HepG2 (cell line): ENCODE measurements at regions not wholly inside any gene's neighbourhood (a gene's known extent, or its start where the extent isn't known, plus 50 kb on each side); places are given as distances from the start of the nearest gene placed in this dataset.

ENCODE experiments used
- ATAC-seq: fragments of 200-7000 bp; cut with Tn5 transposase; 3 replicates; pipeline ENCODE4 v1.9.1; 2020; ENCODE audit warnings: mild to moderate bottlenecking, moderate library complexity
- BruUV-seq: library from RNA; stranded (reverse); fragments of 400-500 nt; replicated peaks from 2 replicates; lab custom pipeline; 2021; lab: Mats Ljungman, UMichigan
- CTCF ChIA-PET: fragments of 300-600 bp; formaldehyde crosslinking; extraction: SDS; loops from one replicate; lab custom pipeline; 2021; ENCODE audit warnings: low total read pairs, inconsistent platforms, low intra/inter-chr PET ratio; lab: Yijun Ruan, JAX
- POLR2A ChIA-PET: fragments of 350-600 bp; sonication (Branson Sonifier 250); formaldehyde crosslinking; loops from one replicate; lab custom pipeline; 2020; ENCODE audit warnings: antibody characterized with exemption, inconsistent platforms; lab: Yijun Ruan, JAX
- DNase-seq: peaks from one replicate; pipeline ENCODE4 v3.0.0-alpha.2; 2015; ENCODE audit warnings: low spot score
- FAIRE-seq: peaks from 3 replicates; lab custom pipeline; 2011; peaks lifted over from hg19 to GRCh38; lab: Jason Lieb, UNC
- H2AFZ ChIP-seq: one replicate; pipeline ENCODE4 v1.6.1; 2011; ENCODE audit warnings: low read length, inconsistent platforms
- H3K27ac ChIP-seq: fragments of 300-600 bp; 3 replicates; pipeline ENCODE4 v1.8.0; 2011; ENCODE audit warnings: mixed run types, mild to moderate bottlenecking, mixed read lengths, low read length, inconsistent platforms; ENCODE audit not compliant: insufficient read depth; ENCODE audit errors: extremely low read length
- H3K27me3 ChIP-seq, 2 experiments: fragments of 200-600 bp in 1 of 2; 2 replicates in 1 of 2; 3 replicates in 1 of 2; pipeline versions ENCODE4 v1.6.0 to v1.8.0; 2011; ENCODE audit warnings: low read length in 2 of 2, mild to moderate bottlenecking in 2 of 2, moderate library complexity in 2 of 2, inconsistent platforms in 1 of 2; ENCODE audit not compliant: insufficient read depth in 2 of 2, control insufficient read depth in 1 of 2
- H3K36me3 ChIP-seq, 2 experiments: fragments of 200-600 bp in 1 of 2; replicated peaks in 1 of 2; 2 replicates in 1 of 2; 3 replicates in 1 of 2; pipeline versions ENCODE4 v1.5.1 to v1.8.0; 2011; ENCODE audit warnings: low read length in 2 of 2, inconsistent platforms in 1 of 2; ENCODE audit not compliant: insufficient read depth in 2 of 2, control insufficient read depth in 1 of 2
- H3K4me1 ChIP-seq: 2 replicates; pipeline ENCODE4 v1.5.1; 2012; ENCODE audit warnings: low read length, inconsistent platforms; ENCODE audit not compliant: insufficient read depth
- H3K4me2 ChIP-seq: 2 replicates; pipeline ENCODE4 v1.6.0; 2011; ENCODE audit warnings: low read depth, low read length, inconsistent platforms
- H3K4me3 ChIP-seq, 3 experiments: fragments of 200-600 bp in 1 of 3; sonication (generic), shearing (Covaris generic) in 1 of 3; replicated peaks in 1 of 3; 2 replicates each; pipeline ENCODE4 v1.5.1; 2011 to 2016; ENCODE audit warnings: low read length in 3 of 3, inconsistent platforms in 2 of 3, low read depth in 2 of 3, mild to moderate bottlenecking in 2 of 3, control low read depth in 1 of 3, mixed read lengths in 1 of 3; ENCODE audit not compliant: insufficient read depth in 1 of 3
- H3K79me2 ChIP-seq: one replicate; pipeline ENCODE4 v1.6.1; 2011; ENCODE audit warnings: low read length, inconsistent platforms; ENCODE audit not compliant: insufficient read depth
- H3K9ac ChIP-seq: 2 replicates; pipeline ENCODE4 v1.6.0; 2011; ENCODE audit warnings: mild to moderate bottlenecking, low read depth, low read length, inconsistent platforms; ENCODE audit not compliant: insufficient read depth
- H3K9me3 ChIP-seq: 2 replicates; pipeline ENCODE4 v1.5.1; 2012; ENCODE audit warnings: mild to moderate bottlenecking, low read length
- H4K20me1 ChIP-seq: 2 replicates; pipeline ENCODE4 v1.6.0; 2011; ENCODE audit warnings: inconsistent platforms, mild to moderate bottlenecking, low read length, moderate library complexity; ENCODE audit not compliant: insufficient read depth
- CREM ChIP-seq, 2 experiments: sonication (generic) in 1 of 2; formaldehyde crosslinking in 1 of 2; IDR thresholded peaks; 2 replicates each; pipeline versions ENCODE4 v1.4.0 to v1.6.1; 2016 to 2020; ENCODE audit warnings: antibody characterized with exemption in 1 of 2, mild to moderate bottlenecking in 1 of 2, missing genetic modification reagents in 1 of 2
- HIVEP1 ChIP-seq: sonication (generic); formaldehyde crosslinking; IDR thresholded peaks from 2 replicates; pipeline ENCODE4 v1.4.0; 2020; ENCODE audit warnings: mild to moderate bottlenecking, missing genetic modification reagents
- MAFF ChIP-seq: IDR thresholded peaks from 2 replicates; pipeline ENCODE4 v1.6.1; 2011; ENCODE audit warnings: low read depth, low read length, improper control_type of control experiment
- PITX1 ChIP-seq: sonication (generic); formaldehyde crosslinking; IDR thresholded peaks from 2 replicates; pipeline ENCODE4 v1.5.1; 2020; ENCODE audit warnings: mild to moderate bottlenecking, missing genetic modification reagents
- SSRP1 ChIP-seq: IDR thresholded peaks from 2 replicates; pipeline ENCODE4 v1.6.1; 2016; ENCODE audit warnings: control low read depth
- ZNF124 ChIP-seq: sonication (generic); formaldehyde crosslinking; IDR thresholded peaks from 2 replicates; pipeline ENCODE4 v1.4.0; 2020; ENCODE audit warnings: missing genetic modification reagents
- ZNF143 ChIP-seq: sonication (generic); formaldehyde crosslinking; IDR thresholded peaks from 2 replicates; pipeline ENCODE4 v1.4.0; 2020; ENCODE audit warnings: missing genetic modification reagents
- ZNF17 ChIP-seq: sonication (generic); formaldehyde crosslinking; IDR thresholded peaks from 2 replicates; pipeline ENCODE4 v1.5.0; 2020; ENCODE audit warnings: mild to moderate bottlenecking, missing genetic modification reagents
- ZNF451 ChIP-seq: sonication (generic); formaldehyde crosslinking; IDR thresholded peaks from 2 replicates; pipeline ENCODE4 v1.5.0; 2020; ENCODE audit warnings: mild to moderate bottlenecking, missing genetic modification reagents
- ZNF597 ChIP-seq: sonication (generic); formaldehyde crosslinking; IDR thresholded peaks from 2 replicates; pipeline ENCODE4 v1.5.0; 2020; ENCODE audit warnings: missing genetic modification reagents
- WGBS: methylation state at CpG from one replicate; pipeline ENCODE4 v1.1.6; 2017; ENCODE audit warnings: low lambda C conversion rate; 5-methylcytosine and 5-hydroxymethylcytosine counted together
- in situ Hi-C: cut with HindIII; loops from 2 replicates; pipeline ENCODE4 v1.10.0; 2017; ENCODE audit warnings: low pct_unique_long_range_greater_than_20kb; ENCODE audit not compliant: extremely low pct_ligation_motif_present
- intact Hi-C: fragments of 100-400 bp; cut with micrococcal nuclease; formaldehyde crosslinking; loops from one replicate; pipeline ENCODE4 v1.10.0; 2022; ENCODE audit not compliant: unreplicated experiment
- TF ChIP-seq, protein P1 (sequence below): sonication (generic); formaldehyde crosslinking; IDR thresholded peaks from 2 replicates; pipeline ENCODE4 v1.4.0; 2020; ENCODE audit warnings: mild to moderate bottlenecking, missing genetic modification reagents
- TF ChIP-seq, protein P2 (sequence below): sonication (generic); formaldehyde crosslinking; IDR thresholded peaks from 2 replicates; pipeline ENCODE4 v1.4.0; 2020; ENCODE audit warnings: missing genetic modification reagents, borderline replicate concordance
- TF ChIP-seq, protein P3 (sequence below): sonication (generic); formaldehyde crosslinking; IDR thresholded peaks from 2 replicates; pipeline ENCODE4 v1.5.1; 2020; ENCODE audit warnings: mild to moderate bottlenecking, missing genetic modification reagents, borderline replicate concordance

DNA sequence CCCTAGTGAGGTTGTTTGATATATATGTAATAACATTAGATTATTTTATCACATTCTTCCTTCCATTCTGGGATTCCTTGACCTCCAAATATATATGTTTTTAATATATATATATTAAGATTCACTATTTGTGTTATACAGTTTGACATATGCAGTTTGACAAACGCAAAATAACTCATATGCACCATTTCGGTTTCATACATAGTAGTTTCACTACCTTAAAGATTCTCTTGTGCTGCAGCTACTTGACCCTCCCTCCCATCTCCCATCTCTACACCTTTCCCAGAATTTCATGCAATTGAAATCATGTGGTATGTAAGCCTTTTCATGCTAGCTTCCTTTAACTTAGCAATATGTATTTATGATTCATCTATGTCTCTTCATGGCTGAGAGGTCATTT lies 1244.4 kb downstream of the SORCS3 start:
- no peak overlapping the region for H2AFZ ChIP-seq
- POLR2A ChIA-PET: no interaction called here
- no peaks in the 10 kb centered on the region for H3K36me3 ChIP-seq
- no peaks in the 10 kb centered on the region for H3K4me1 ChIP-seq
- intact Hi-C loops: no loop called here
- FAIRE-seq (no peak), DNase-seq (no peak), ATAC-seq (no peak)
- no peaks in the 10 kb centered on the region for H4K20me1 ChIP-seq
- WGBS: 0% methylated on average over 2 of the region's 2 CpGs
- no peak overlapping the region for H3K4me3 ChIP-seq
- CTCF ChIA-PET: no interaction called here
- no peaks in the 10 kb centered on the region for H3K79me2 ChIP-seq
- H3K9ac ChIP-seq: no peak overlapping the region
- H3K9me3 ChIP-seq: peaks cover 70% of the 10 kb centered on the region
- no peak overlapping the region for H3K27ac ChIP-seq
- H3K4me2 ChIP-seq: no peak overlapping the region
- no peaks in the 10 kb centered on the region; a peak in 1 of 5 replicates for H3K27me3 ChIP-seq
- in situ Hi-C loops: no loop called here
- BruUV-seq: no TSS peak
- no peak for TF ChIP-seq MAFF
- TF ChIP-seq, protein P1, sequence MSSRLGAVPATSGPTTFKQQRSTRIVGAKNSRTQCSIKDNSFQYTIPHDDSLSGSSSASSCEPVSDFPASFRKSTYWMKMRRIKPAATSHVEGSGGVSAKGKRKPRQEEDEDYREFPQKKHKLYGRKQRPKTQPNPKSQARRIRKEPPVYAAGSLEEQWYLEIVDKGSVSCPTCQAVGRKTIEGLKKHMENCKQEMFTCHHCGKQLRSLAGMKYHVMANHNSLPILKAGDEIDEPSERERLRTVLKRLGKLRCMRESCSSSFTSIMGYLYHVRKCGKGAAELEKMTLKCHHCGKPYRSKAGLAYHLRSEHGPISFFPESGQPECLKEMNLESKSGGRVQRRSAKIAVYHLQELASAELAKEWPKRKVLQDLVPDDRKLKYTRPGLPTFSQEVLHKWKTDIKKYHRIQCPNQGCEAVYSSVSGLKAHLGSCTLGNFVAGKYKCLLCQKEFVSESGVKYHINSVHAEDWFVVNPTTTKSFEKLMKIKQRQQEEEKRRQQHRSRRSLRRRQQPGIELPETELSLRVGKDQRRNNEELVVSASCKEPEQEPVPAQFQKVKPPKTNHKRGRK (CRISPR knock-in tag): no peak
- TF ChIP-seq, protein P2, sequence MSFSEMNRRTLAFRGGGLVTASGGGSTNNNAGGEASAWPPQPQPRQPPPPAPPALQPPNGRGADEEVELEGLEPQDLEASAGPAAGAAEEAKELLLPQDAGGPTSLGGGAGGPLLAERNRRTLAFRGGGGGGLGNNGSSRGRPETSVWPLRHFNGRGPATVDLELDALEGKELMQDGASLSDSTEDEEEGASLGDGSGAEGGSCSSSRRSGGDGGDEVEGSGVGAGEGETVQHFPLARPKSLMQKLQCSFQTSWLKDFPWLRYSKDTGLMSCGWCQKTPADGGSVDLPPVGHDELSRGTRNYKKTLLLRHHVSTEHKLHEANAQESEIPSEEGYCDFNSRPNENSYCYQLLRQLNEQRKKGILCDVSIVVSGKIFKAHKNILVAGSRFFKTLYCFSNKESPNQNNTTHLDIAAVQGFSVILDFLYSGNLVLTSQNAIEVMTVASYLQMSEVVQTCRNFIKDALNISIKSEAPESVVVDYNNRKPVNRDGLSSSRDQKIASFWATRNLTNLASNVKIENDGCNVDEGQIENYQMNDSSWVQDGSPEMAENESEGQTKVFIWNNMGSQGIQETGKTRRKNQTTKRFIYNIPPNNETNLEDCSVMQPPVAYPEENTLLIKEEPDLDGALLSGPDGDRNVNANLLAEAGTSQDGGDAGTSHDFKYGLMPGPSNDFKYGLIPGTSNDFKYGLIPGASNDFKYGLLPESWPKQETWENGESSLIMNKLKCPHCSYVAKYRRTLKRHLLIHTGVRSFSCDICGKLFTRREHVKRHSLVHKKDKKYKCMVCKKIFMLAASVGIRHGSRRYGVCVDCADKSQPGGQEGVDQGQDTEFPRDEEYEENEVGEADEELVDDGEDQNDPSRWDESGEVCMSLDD: no peak
- no peak for TF ChIP-seq PITX1 (CRISPR knock-in tag)
- TF ChIP-seq ZNF143 (CRISPR knock-in tag): no peak
- TF ChIP-seq ZNF597 (CRISPR knock-in tag): no peak
- no peak for TF ChIP-seq ZNF124
- no peak for TF ChIP-seq ZNF17 (CRISPR knock-in tag)
- no peak for TF ChIP-seq HIVEP1 (CRISPR knock-in tag)
- TF ChIP-seq SSRP1: no peak
- TF ChIP-seq ZNF451: no peak
- TF ChIP-seq, protein P3, sequence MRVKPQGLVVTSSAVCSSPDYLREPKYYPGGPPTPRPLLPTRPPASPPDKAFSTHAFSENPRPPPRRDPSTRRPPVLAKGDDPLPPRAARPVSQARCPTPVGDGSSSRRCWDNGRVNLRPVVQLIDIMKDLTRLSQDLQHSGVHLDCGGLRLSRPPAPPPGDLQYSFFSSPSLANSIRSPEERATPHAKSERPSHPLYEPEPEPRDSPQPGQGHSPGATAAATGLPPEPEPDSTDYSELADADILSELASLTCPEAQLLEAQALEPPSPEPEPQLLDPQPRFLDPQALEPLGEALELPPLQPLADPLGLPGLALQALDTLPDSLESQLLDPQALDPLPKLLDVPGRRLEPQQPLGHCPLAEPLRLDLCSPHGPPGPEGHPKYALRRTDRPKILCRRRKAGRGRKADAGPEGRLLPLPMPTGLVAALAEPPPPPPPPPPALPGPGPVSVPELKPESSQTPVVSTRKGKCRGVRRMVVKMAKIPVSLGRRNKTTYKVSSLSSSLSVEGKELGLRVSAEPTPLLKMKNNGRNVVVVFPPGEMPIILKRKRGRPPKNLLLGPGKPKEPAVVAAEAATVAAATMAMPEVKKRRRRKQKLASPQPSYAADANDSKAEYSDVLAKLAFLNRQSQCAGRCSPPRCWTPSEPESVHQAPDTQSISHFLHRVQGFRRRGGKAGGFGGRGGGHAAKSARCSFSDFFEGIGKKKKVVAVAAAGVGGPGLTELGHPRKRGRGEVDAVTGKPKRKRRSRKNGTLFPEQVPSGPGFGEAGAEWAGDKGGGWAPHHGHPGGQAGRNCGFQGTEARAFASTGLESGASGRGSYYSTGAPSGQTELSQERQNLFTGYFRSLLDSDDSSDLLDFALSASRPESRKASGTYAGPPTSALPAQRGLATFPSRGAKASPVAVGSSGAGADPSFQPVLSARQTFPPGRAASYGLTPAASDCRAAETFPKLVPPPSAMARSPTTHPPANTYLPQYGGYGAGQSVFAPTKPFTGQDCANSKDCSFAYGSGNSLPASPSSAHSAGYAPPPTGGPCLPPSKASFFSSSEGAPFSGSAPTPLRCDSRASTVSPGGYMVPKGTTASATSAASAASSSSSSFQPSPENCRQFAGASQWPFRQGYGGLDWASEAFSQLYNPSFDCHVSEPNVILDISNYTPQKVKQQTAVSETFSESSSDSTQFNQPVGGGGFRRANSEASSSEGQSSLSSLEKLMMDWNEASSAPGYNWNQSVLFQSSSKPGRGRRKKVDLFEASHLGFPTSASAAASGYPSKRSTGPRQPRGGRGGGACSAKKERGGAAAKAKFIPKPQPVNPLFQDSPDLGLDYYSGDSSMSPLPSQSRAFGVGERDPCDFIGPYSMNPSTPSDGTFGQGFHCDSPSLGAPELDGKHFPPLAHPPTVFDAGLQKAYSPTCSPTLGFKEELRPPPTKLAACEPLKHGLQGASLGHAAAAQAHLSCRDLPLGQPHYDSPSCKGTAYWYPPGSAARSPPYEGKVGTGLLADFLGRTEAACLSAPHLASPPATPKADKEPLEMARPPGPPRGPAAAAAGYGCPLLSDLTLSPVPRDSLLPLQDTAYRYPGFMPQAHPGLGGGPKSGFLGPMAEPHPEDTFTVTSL (CRISPR knock-in tag): no peak
- TF ChIP-seq CREM (IDR thresholded peaks at IDR 0.05): no peak
- TF ChIP-seq CREM (CRISPR knock-in tag; IDR thresholded peaks at IDR 0.05): no peak
